Trophoblast cell (in vitro differentiated cells and primary cell): ENCODE measurements at regions not wholly inside any gene's neighbourhood (a gene's known extent, or its start where the extent isn't known, plus 50 kb on each side); places are given as distances from the start of the nearest gene placed in this dataset.

Source experiments
- DNase-seq, 2 donors: peaks; one replicate each; pipeline ENCODE4 v3.0.0-alpha.2; 2016
- H2AFZ ChIP-seq: 2 replicates; pipeline ENCODE4 v1.6.1; 2013; ENCODE audit warnings: low read length, moderate library complexity, mild to moderate bottlenecking; ENCODE audit not compliant: insufficient read depth, poor library complexity
- H2AK5ac ChIP-seq: 2 replicates; pipeline ENCODE4 v1.6.1; 2013; ENCODE audit warnings: mild to moderate bottlenecking, low read length
- H2BK120ac ChIP-seq: 2 replicates; pipeline ENCODE4 v1.6.1; 2013; ENCODE audit warnings: low read length, mild to moderate bottlenecking, moderate library complexity; ENCODE audit not compliant: insufficient read depth, poor library complexity
- H2BK12ac ChIP-seq: 2 replicates; pipeline ENCODE4 v1.6.1; 2013; ENCODE audit warnings: mild to moderate bottlenecking, low read length, moderate library complexity
- H2BK5ac ChIP-seq: 2 replicates; pipeline ENCODE4 v1.6.1; 2013; ENCODE audit warnings: low read length, low read depth, moderate library complexity, mild to moderate bottlenecking; ENCODE audit not compliant: poor library complexity
- H3K14ac ChIP-seq: 2 replicates; pipeline ENCODE4 v1.6.1; 2013; ENCODE audit warnings: mild to moderate bottlenecking, low read length
- H3K18ac ChIP-seq: 2 replicates; pipeline ENCODE4 v1.6.1; 2013; ENCODE audit warnings: mild to moderate bottlenecking, low read length
- H3K23ac ChIP-seq: 2 replicates; pipeline ENCODE4 v1.6.1; 2013; ENCODE audit warnings: low read length
- H3K27ac ChIP-seq: 2 replicates; pipeline ENCODE4 v1.5.1; 2013; ENCODE audit warnings: low read depth, mild to moderate bottlenecking, inconsistent platforms, low read length, moderate library complexity
- H3K27me3 ChIP-seq: 2 replicates; pipeline ENCODE4 v1.6.1; 2013; ENCODE audit warnings: inconsistent platforms, mild to moderate bottlenecking, low read length, moderate library complexity; ENCODE audit not compliant: insufficient read depth
- H3K36me3 ChIP-seq, 2 experiments: 1 replicate in 1 of 2; 2 replicates in 1 of 2; pipeline ENCODE4 v1.6.1; 2013; ENCODE audit warnings: low read length in 2 of 2, mild to moderate bottlenecking in 2 of 2, moderate library complexity in 1 of 2; ENCODE audit not compliant: insufficient read depth in 2 of 2, control insufficient read depth in 1 of 2
- H3K4ac ChIP-seq: 2 replicates; pipeline ENCODE4 v1.6.1; 2013; ENCODE audit warnings: low read depth, mild to moderate bottlenecking, low read length, moderate library complexity
- H3K4me1 ChIP-seq, 2 experiments: 1 replicate in 1 of 2; 2 replicates in 1 of 2; pipeline ENCODE4 v1.6.1; 2013; ENCODE audit warnings: low read length in 2 of 2, mild to moderate bottlenecking in 2 of 2, moderate library complexity in 1 of 2; ENCODE audit not compliant: insufficient read depth in 2 of 2, control insufficient read depth in 1 of 2
- H3K4me2 ChIP-seq: 2 replicates; pipeline ENCODE4 v1.6.1; 2013; ENCODE audit warnings: inconsistent platforms, mild to moderate bottlenecking, low read length, moderate library complexity
- H3K4me3 ChIP-seq: 2 replicates; pipeline ENCODE4 v1.5.1; 2013; ENCODE audit warnings: mild to moderate bottlenecking, low read depth, low read length, inconsistent platforms
- H3K79me1 ChIP-seq: one replicate; pipeline ENCODE4 v1.6.1; 2013; ENCODE audit warnings: low read length
- H3K79me2 ChIP-seq: 2 replicates; pipeline ENCODE4 v1.6.1; 2013; ENCODE audit warnings: low read length, mild to moderate bottlenecking; ENCODE audit not compliant: control insufficient read depth, insufficient read depth, poor library complexity
- H3K9ac ChIP-seq: 2 replicates; pipeline ENCODE4 v1.6.1; 2013; ENCODE audit warnings: mild to moderate bottlenecking, low read length
- H3K9me3 ChIP-seq: 2 replicates; pipeline ENCODE4 v1.6.1; 2013; ENCODE audit warnings: low read depth, mild to moderate bottlenecking, control low read depth, inconsistent platforms, low read length; ENCODE audit not compliant: insufficient read depth
- H4K12ac ChIP-seq: 2 replicates; pipeline ENCODE4 v1.6.1; 2013; ENCODE audit warnings: low read depth, mild to moderate bottlenecking, low read length, moderate library complexity
- H4K8ac ChIP-seq: 2 replicates; pipeline ENCODE4 v1.6.1; 2013; ENCODE audit warnings: low read depth, mild to moderate bottlenecking, low read length, moderate library complexity
- H4K91ac ChIP-seq: one replicate; pipeline ENCODE4 v1.6.1; 2013; ENCODE audit warnings: low read depth, mild to moderate bottlenecking, low read length, moderate library complexity
- WGBS: extraction: QIAGEN DNeasy Blood & Tissue Kit; methylation state at CpG from one replicate; pipeline ENCODE4 v1.1.7; 2013; ENCODE audit warnings: missing lambda C conversion rate; ENCODE audit not compliant: insufficient read length, insufficient coverage; ENCODE audit errors: extremely low coverage; 5-methylcytosine and 5-hydroxymethylcytosine counted together

GRCh38 chr5:133814152-133814551 is 154.3 kb downstream of the C5orf15 start:
- Histone ChIP-seq H3K9me3 (no peaks in the 10 kb centered on the region), H3K4me2 (no peak overlapping the region), H3K14ac (no peak overlapping the region), H2AFZ (no peak overlapping the region), H3K4me3 (no peak overlapping the region), H3K4ac (no peak overlapping the region), H3K23ac (no peak overlapping the region), H4K91ac (no peak overlapping the region), H3K18ac (no peak overlapping the region), H3K79me2 (no peaks in the 10 kb centered on the region), H2BK5ac (no peak overlapping the region), H2BK12ac (no peak overlapping the region), H3K27ac (no peak overlapping the region), H4K12ac (no peak overlapping the region), H3K27me3 (no peaks in the 10 kb centered on the region), H3K4me1 (no peaks in the 10 kb centered on the region), H3K9ac (no peak overlapping the region), H4K8ac (no peak overlapping the region), H3K36me3 (no peaks in the 10 kb centered on the region), H2BK120ac (no peak overlapping the region), H3K79me1 (no peaks in the 10 kb centered on the region), H2AK5ac (no peak overlapping the region)
- no CpG with 5 or more reads among the region's 8 CpGs for WGBS
- no peak for DNase-seq

GRCh38 chr5:133811168-133811567 is 157.3 kb downstream of the C5orf15 start:
- Histone ChIP-seq H3K9me3 (no peaks in the 10 kb centered on the region), H3K9ac (no peak overlapping the region)
- WGBS: no CpG with 5 or more reads among the region's 3 CpGs

GRCh38 chr5:133809801-133810200 is 158.6 kb downstream of the C5orf15 start:
- DNase-seq: no peak
- no peak overlapping the region for H2AK5ac ChIP-seq
- no peaks in the 10 kb centered on the region for H3K9me3 ChIP-seq
- no peaks in the 10 kb centered on the region for H3K36me3 ChIP-seq
- no CpG with 5 or more reads among the region's 2 CpGs for WGBS
- no peak overlapping the region for H3K27ac ChIP-seq
- H2BK120ac ChIP-seq: no peak overlapping the region
- H4K8ac ChIP-seq: no peak overlapping the region
- H3K4me3 ChIP-seq: no peak overlapping the region
- no peak overlapping the region for H4K12ac ChIP-seq
- no peak overlapping the region for H2AFZ ChIP-seq
- no peak overlapping the region for H3K14ac ChIP-seq
- no peak overlapping the region for H3K23ac ChIP-seq
- no peak overlapping the region for H4K91ac ChIP-seq
- no peak overlapping the region for H2BK12ac ChIP-seq
- H3K4ac ChIP-seq: no peak overlapping the region
- no peaks in the 10 kb centered on the region for H3K27me3 ChIP-seq
- no peaks in the 10 kb centered on the region for H3K79me2 ChIP-seq
- no peak overlapping the region for H3K18ac ChIP-seq
- no peak overlapping the region for H2BK5ac ChIP-seq
- no peak overlapping the region for H3K4me2 ChIP-seq
- H3K4me1 ChIP-seq: no peaks in the 10 kb centered on the region
- no peaks in the 10 kb centered on the region for H3K79me1 ChIP-seq
- H3K9ac ChIP-seq: no peak overlapping the region

More at GRCh38 chr5:133811168-133811567, 157.3 kb downstream of the C5orf15 start:
- H4K91ac ChIP-seq: no peak overlapping the region
- H4K12ac ChIP-seq: no peak overlapping the region
- H4K8ac ChIP-seq: no peak overlapping the region
- no peak overlapping the region for H3K14ac ChIP-seq
- no peaks in the 10 kb centered on the region for H3K36me3 ChIP-seq
- no peak overlapping the region for H3K27ac ChIP-seq
- H3K18ac ChIP-seq: no peak overlapping the region
- DNase-seq: no peak
- H2BK5ac ChIP-seq: no peak overlapping the region
- H3K4me2 ChIP-seq: no peak overlapping the region
- no peaks in the 10 kb centered on the region for H3K79me2 ChIP-seq
- H2AFZ ChIP-seq: no peak overlapping the region
- H2AK5ac ChIP-seq: no peak overlapping the region
- H3K27me3 ChIP-seq: no peaks in the 10 kb centered on the region
- H3K23ac ChIP-seq: no peak overlapping the region
- no peak overlapping the region for H2BK120ac ChIP-seq
- H3K4ac ChIP-seq: no peak overlapping the region
- H3K79me1 ChIP-seq: no peaks in the 10 kb centered on the region
- no peak overlapping the region for H2BK12ac ChIP-seq
- H3K4me1 ChIP-seq: no peaks in the 10 kb centered on the region
- no peak overlapping the region for H3K4me3 ChIP-seq

- Histone ChIP-seq H3K9ac (no peak overlapping the region), H2AFZ (no peak overlapping the region), H2BK120ac (no peak overlapping the region), H4K91ac (no peak overlapping the region), H2AK5ac (no peak overlapping the region), H3K4me1 (no peaks in the 10 kb centered on the region), H4K12ac (no peak overlapping the region), H2BK12ac (no peak overlapping the region), H3K18ac (no peak overlapping the region), H3K4ac (no peak overlapping the region), H2BK5ac (no peak overlapping the region), H3K9me3 (peaks cover 2% of the 10 kb centered on the region), H3K4me3 (no peak overlapping the region), H3K27me3 (no peaks in the 10 kb centered on the region), H3K4me2 (no peak overlapping the region), H3K14ac (no peak overlapping the region), H3K27ac (no peak overlapping the region), H4K8ac (no peak overlapping the region), H3K36me3 (no peaks in the 10 kb centered on the region), H3K79me1 (no peaks in the 10 kb centered on the region), H3K23ac (no peak overlapping the region), H3K79me2 (no peaks in the 10 kb centered on the region)
- no CpG with 5 or more reads among the region's 4 CpGs for WGBS
- no peak for DNase-seq
These were observed 161.1 kb downstream of the C5orf15 start for GRCh38 chr5:133807348-133807747.
